Sigmoid colon (tissue), 4 donors: ENCODE measurements at regions not wholly inside any gene's neighbourhood (a gene's known extent, or its start where the extent isn't known, plus 50 kb on each side); places are given as distances from the start of the nearest gene placed in this dataset.

ENCODE experiments used
- CTCF ChIP-seq, 4 experiments: fragments of 450-650 bp in 3 of 4; fragments of 200-600 bp in 1 of 4; IDR thresholded peaks; one replicate each; pipeline ENCODE4 v1.5.1; 2016 to 2019; ENCODE audit warnings: antibody characterized with exemption in 4 of 4, mild to moderate bottlenecking in 3 of 4, moderate library complexity in 2 of 4
- EP300 ChIP-seq, 4 donors: sonication (generic); formaldehyde crosslinking; IDR thresholded peaks; one replicate each; pipeline ENCODE4 v1.6.1; 2017; ENCODE audit warnings: antibody characterized with exemption in 4 of 4
- POLR2A ChIP-seq, 2 donors: fragments of 450-650 bp; IDR thresholded peaks; one replicate each; pipeline ENCODE4 v1.6.1; 2016; ENCODE audit warnings: antibody characterized with exemption in 2 of 2, mild to moderate bottlenecking in 2 of 2, moderate library complexity in 2 of 2
- POLR2AphosphoS5 ChIP-seq, 4 donors: sonication (generic); formaldehyde crosslinking; IDR thresholded peaks; one replicate each; pipeline ENCODE4 v1.6.1; 2017; ENCODE audit warnings: antibody characterized with exemption in 4 of 4

- TF ChIP-seq POLR2A (IDR thresholded peaks at IDR 0.05), result no peak
- no peak for TF ChIP-seq CTCF (IDR thresholded peaks at IDR 0.05)
- no peak for TF ChIP-seq POLR2AphosphoS5 (IDR thresholded peaks at IDR 0.05)
- TF ChIP-seq EP300 (IDR thresholded peaks at IDR 0.05), result no peak
Measured at GRCh38 chr12:33649992-33650391, 210.4 kb upstream of the SYT10 start.
